Keratinocyte (primary cell): ENCODE measurements at regions not wholly inside any gene's neighbourhood (a gene's known extent, or its start where the extent isn't known, plus 50 kb on each side); places are given as distances from the start of the nearest gene placed in this dataset.

Source experiments
- DNase-seq: peaks from one replicate; pipeline ENCODE4 v3.0.0-alpha.2; 2011; ENCODE audit warnings: low read depth, missing footprints, low spot score
- FAIRE-seq: peaks from 2 replicates; lab custom pipeline; 2011; peaks lifted over from hg19 to GRCh38; lab: Jason Lieb, UNC
- H2AFZ ChIP-seq: 2 replicates; pipeline ENCODE4 v1.6.0; 2012; ENCODE audit warnings: low read length, control low read depth, inconsistent platforms; ENCODE audit not compliant: control insufficient read depth
- H3K27ac ChIP-seq: 2 replicates; pipeline ENCODE4 v1.5.1; 2011; ENCODE audit warnings: low read length; ENCODE audit not compliant: control insufficient read depth, insufficient read depth
- H3K27me3 ChIP-seq: 3 replicates; pipeline ENCODE4 v1.6.0; 2011; ENCODE audit warnings: low read length; ENCODE audit not compliant: control insufficient read depth, insufficient read depth; ENCODE audit errors: extremely low read depth
- H3K36me3 ChIP-seq, 2 experiments: 2 replicates in 1 of 2; 3 replicates in 1 of 2; pipeline ENCODE4 v1.5.1; 2011; ENCODE audit warnings: low read length in 2 of 2, mild to moderate bottlenecking in 1 of 2; ENCODE audit not compliant: control insufficient read depth in 2 of 2, insufficient read depth in 2 of 2; ENCODE audit errors: extremely low read depth in 1 of 2
- H3K4me1 ChIP-seq: 3 replicates; pipeline ENCODE4 v1.5.1; 2011; ENCODE audit warnings: low read length; ENCODE audit not compliant: control insufficient read depth, insufficient read depth; ENCODE audit errors: extremely low read depth
- H3K4me2 ChIP-seq: 3 replicates; pipeline ENCODE4 v1.6.0; 2011; ENCODE audit warnings: low read depth, low read length; ENCODE audit not compliant: control insufficient read depth, insufficient read depth; ENCODE audit errors: extremely low read depth
- H3K4me3 ChIP-seq, 3 experiments: fragments of 200-600 bp in 1 of 3; sonication (generic) in 1 of 3; 2 replicates in 2 of 3; 3 replicates in 1 of 3; pipeline ENCODE4 v1.5.1; 2011 to 2016; ENCODE audit warnings: low read length in 3 of 3, mild to moderate bottlenecking in 3 of 3, control low read depth in 2 of 3, inconsistent platforms in 1 of 3, low read depth in 1 of 3, mixed read lengths in 1 of 3, mixed run types in 1 of 3, moderate library complexity in 1 of 3; ENCODE audit not compliant: control insufficient read depth in 2 of 3, insufficient read depth in 2 of 3; ENCODE audit errors: extremely low read depth in 1 of 3
- H3K79me2 ChIP-seq: 2 replicates; pipeline ENCODE4 v1.6.0; 2012; ENCODE audit warnings: low read length; ENCODE audit not compliant: control insufficient read depth, insufficient read depth
- H3K9ac ChIP-seq: 3 replicates; pipeline ENCODE4 v1.6.0; 2011; ENCODE audit warnings: low read length; ENCODE audit not compliant: control insufficient read depth, insufficient read depth; ENCODE audit errors: extremely low read depth
- H3K9me1 ChIP-seq: 3 replicates; pipeline ENCODE4 v1.6.0; 2011; ENCODE audit warnings: low read length; ENCODE audit not compliant: control insufficient read depth, insufficient read depth; ENCODE audit errors: extremely low read depth
- H3K9me3 ChIP-seq: 2 replicates; pipeline ENCODE4 v1.5.1; 2012; ENCODE audit warnings: low read depth, low read length; ENCODE audit not compliant: control insufficient read depth
- H4K20me1 ChIP-seq: 3 replicates; pipeline ENCODE4 v1.6.0; 2011; ENCODE audit warnings: low read length; ENCODE audit not compliant: control insufficient read depth, insufficient read depth; ENCODE audit errors: extremely low read depth
- CTCF ChIP-seq, 3 experiments: IDR thresholded peaks in 1 of 3; conservative IDR thresholded peaks in 1 of 3; optimal IDR thresholded peaks in 1 of 3; 2 replicates in 2 of 3; 3 replicates in 1 of 3; pipeline versions ENCODE3 to v1.5.1; 2011; ENCODE audit warnings: low read length in 3 of 3, mild to moderate bottlenecking in 3 of 3, moderate library complexity in 2 of 3, control low read depth in 1 of 3, inconsistent platforms in 1 of 3; ENCODE audit not compliant: insufficient read depth in 2 of 3; ENCODE audit errors: extremely low read depth in 1 of 3
- EZH2 ChIP-seq: IDR thresholded peaks from one replicate; pipeline ENCODE4 v1.6.1; 2012; ENCODE audit warnings: inconsistent platforms, mild to moderate bottlenecking, low read length, moderate library complexity
- dilution Hi-C: fragments of 300-500 bp; cut with MboI; formaldehyde crosslinking; loops from one replicate; pipeline ENCODE4 v1.7.0; 2020; ENCODE audit warnings: low sequenced_read_pairs; ENCODE audit not compliant: extremely low pct_ligation_motif_present

GRCh38 chr5:3230254-3230653, 365.4 kb upstream of the IRX1 start:
- no peaks in the 10 kb centered on the region for H3K79me2 ChIP-seq
- dilution Hi-C loops, result no loop called here
- no peak overlapping the region for H3K9ac ChIP-seq
- no peak for DNase-seq
- H4K20me1 ChIP-seq, result no peaks in the 10 kb centered on the region
- H3K27me3 ChIP-seq, result no peaks in the 10 kb centered on the region
- no peak overlapping the region for H3K4me3 ChIP-seq
- no peak overlapping the region for H3K27ac ChIP-seq
- no peaks in the 10 kb centered on the region for H3K9me1 ChIP-seq
- TF ChIP-seq EZH2 (no peak), CTCF (optimal IDR thresholded peaks at IDR 0.05 in 1 of 3, IDR thresholded peaks at IDR 0.05 in 1 of 3, conservative IDR thresholded peaks at IDR 0.05 in 1 of 3; ENCODE audit: extremely low read depth in 1 of 3, insufficient read depth in 2 of 3, low read length in 3 of 3) (no peak)
- no peak for FAIRE-seq
- H3K36me3 ChIP-seq, result no peaks in the 10 kb centered on the region
- H3K9me3 ChIP-seq, result peaks cover 2% of the 10 kb centered on the region
- no peak overlapping the region for H3K4me2 ChIP-seq
- H2AFZ ChIP-seq, result no peak overlapping the region
- H3K4me1 ChIP-seq, result no peaks in the 10 kb centered on the region

DNA sequence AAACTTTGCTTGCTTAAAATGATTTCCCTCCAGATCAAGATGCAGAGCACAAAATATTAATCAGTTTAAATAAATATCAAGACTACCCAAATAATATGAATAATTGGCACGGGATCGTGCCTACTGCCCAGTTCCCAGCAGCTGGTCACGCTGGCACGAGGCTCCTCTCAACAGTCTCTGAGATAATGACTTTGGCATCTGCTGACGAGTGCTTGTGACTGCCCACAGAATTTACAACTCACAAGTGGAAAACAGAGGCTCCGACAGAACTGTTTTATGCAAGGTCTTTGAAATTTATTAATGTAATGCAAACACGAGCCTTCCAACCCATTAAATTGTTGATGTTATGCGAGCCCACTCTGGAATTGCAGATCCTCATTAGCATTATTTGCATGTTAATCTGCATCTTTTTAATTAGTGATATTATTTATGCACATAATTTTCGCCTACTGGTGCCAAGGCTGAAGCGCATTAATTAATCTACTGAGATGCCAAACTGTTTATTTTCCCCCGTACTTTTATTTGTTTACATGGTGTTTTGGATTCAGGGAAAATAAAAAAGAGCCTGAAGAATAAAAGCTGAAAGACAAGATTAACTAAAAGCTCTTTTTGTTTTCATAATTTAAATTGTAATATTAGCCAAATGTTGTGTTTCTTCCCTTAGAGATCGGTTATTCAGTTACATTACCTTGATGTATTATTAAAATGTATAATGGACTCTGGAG, 369.3 kb upstream of the IRX1 start:
- Histone ChIP-seq H3K27me3 (no peaks in the 10 kb centered on the region), H4K20me1 (no peaks in the 10 kb centered on the region), H2AFZ (no peak overlapping the region), H3K9me1 (no peaks in the 10 kb centered on the region), H3K4me2 (no peak overlapping the region), H3K4me3 (no peak overlapping the region), H3K4me1 (no peaks in the 10 kb centered on the region), H3K36me3 (no peaks in the 10 kb centered on the region), H3K27ac (no peak overlapping the region), H3K9me3 (peaks cover 2% of the 10 kb centered on the region), H3K9ac (no peak overlapping the region), H3K79me2 (no peaks in the 10 kb centered on the region)
- dilution Hi-C loops, result no loop called here
- TF ChIP-seq EZH2 (no peak), CTCF (optimal IDR thresholded peaks at IDR 0.05 in 1 of 3, IDR thresholded peaks at IDR 0.05 in 1 of 3, conservative IDR thresholded peaks at IDR 0.05 in 1 of 3; ENCODE audit: extremely low read depth in 1 of 3, insufficient read depth in 2 of 3, low read length in 3 of 3) (no peak)
- FAIRE-seq (no peak), DNase-seq (no peak)
